ENCODE measurements at regions not wholly inside any gene's neighbourhood (a gene's known extent, or its start where the extent isn't known, plus 50 kb on each side); places are given as distances from the start of the nearest gene placed in this dataset.
A peak's percentile ranks its signal among the peaks of the same experiment; 100 is the strongest.

DNA sequence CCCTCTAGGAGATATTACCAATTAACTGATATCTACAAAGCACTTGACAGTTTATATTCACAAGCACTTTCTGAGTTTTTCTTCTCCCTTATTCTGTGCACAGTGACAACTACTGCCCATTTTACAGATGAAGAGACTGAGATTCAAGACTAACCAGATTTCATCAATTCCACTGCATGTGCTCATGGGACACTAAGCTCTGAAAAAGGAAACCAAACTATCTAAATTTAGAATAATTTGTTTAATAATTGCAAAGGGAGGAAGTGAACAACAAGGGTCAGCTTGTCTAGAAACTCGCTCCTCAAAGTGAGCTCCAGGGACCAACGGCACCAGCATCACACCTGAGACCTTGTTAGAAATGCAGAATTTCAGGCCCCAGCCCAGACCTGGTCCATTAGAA lies 50.8 kb upstream of the MYLIP start:
- DNase-seq, result no peak

DNA sequence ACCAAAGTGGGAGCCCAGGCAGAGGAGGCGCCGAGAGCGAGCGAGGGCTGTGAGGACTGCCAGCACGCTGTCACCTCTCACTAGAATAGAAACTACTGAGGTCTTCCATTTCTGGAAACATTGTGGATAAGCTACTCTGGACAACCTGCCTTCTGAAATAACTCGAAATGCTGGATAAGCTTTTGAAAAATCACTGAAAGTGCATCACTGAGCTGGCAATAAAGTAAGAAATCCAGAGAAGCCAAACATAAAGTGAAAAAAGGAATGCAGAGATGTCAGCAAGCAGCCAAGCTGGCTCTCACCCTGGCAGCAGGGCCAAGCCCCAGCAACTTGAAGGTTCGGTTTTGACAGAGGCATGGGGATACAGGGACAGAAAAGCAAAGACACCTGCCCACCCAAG lies 59.2 kb upstream of the MYLIP start:
- DNase-seq, result no peak

DNA sequence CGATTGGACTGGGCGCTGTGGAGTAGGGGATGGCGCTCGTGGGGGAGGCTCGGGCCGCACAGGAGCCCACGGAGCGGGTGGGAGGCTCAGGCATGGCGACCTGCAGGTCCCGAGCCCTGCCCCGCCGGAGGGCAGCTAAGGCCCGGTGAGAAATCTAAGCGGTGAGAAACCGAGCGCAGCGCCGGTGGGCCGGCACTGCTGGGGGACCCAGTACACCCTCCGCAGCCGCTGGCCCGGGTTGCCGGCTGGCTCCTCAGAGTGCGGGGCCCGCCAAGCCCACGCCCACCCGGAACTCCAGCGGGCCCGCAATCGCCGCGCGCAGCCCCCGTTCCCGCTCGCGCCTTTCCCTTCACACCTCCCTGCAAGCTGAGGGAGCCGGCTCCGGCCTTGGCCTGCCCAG lies 59.7 kb upstream of the MYLIP start:
- no peak for DNase-seq

DNA sequence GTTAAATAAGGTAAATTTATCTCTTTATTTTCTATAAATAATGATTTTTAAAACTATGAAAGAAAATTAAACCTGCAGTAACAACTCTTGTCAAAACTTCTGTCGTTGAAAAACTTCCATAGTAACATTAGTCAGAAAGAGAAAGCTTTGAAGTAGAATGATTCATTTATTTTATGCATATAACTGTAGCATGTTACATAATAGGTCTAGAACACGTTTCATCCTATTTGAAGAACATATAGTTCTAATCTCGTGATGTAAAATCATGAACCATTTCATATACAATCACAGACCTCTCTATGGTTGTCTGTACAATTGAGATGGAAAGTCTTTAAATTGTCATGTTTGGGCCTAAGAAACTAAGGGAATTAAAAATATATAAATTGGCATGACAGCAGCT lies 61.3 kb upstream of the MYLIP start:
- no peak for DNase-seq

DNA sequence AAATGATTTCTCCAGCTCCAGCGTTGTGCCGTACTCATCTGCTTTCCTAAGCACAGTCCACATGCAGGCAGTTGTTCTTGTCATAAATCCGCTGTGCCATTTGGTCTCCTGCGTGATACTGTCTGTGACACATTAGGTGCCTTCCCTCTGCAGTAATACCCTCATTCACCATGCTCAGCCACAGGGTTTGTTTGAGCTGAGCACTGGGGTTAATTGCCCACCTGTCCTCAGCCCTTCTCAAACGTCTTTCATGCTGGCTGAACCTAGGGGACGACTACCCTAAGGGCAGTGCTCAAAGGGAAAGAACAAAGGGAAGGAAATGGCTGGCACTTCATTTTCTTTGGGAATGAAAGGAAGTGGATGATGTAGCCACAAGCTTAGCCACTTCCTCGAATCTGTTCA lies 64.2 kb upstream of the MYLIP start:
- DNase-seq, result peak; percentile 9

DNA sequence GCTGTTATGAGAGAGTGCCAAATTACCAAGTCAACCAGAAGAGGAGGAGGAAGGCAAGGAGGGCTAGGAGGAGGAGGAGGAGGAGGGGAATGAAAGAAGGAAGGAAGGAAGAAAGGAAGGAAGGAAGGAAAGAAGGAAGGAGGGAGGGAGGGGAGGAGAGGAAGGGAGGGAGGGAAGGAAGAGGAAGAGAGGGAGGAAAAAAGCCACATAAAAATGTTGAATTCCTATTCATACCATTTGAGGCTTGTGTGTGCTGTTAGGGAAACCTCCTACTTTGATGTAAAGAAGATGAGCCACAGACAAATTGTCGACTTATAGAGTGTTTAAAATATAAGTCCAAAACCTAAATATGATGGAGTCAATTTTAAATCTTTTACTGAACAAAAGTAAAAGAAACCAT lies 65.3 kb upstream of the MYLIP start:
- DNase-seq, result no peak

DNA sequence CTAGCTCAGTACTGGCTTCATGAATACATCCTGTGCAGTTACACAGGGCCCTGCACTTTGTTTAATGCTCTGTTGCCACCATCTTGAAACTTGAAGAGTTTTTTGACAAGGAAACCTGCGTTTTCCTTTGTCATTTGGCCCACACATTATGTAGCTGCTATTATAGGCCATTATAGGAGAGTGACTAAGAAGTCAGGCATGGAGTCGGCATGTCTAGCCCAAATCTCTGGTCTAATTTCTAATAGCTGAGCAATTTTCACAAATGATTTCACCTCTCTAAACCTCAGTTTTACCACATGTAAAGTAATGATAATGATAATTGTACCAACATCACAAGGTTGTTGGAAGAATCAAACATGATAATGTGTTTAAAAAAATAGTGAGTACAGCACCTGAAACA lies 67.1 kb upstream of the MYLIP start:
- no peak for DNase-seq

DNA sequence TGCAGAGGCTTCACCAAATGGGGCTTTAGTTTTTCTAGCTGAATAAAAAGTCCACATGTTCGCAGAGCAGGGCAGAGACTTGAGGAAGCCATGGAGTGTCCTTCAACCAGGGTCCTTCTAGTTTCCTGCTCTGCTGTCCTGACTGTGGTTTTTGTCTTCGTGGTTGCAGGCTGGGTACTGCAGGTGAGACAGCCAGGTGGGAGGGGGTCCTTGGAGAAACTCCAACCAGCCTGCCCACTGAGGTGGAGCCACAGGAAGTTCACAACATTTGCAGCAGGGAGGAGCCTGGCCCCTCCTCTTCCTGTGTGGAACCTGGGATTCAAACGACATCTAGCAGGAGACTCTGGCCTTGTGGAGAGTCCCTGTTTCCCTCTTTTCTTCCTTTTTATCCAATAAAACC lies 68.8 kb upstream of the MYLIP start:
- no peak for DNase-seq

DNA sequence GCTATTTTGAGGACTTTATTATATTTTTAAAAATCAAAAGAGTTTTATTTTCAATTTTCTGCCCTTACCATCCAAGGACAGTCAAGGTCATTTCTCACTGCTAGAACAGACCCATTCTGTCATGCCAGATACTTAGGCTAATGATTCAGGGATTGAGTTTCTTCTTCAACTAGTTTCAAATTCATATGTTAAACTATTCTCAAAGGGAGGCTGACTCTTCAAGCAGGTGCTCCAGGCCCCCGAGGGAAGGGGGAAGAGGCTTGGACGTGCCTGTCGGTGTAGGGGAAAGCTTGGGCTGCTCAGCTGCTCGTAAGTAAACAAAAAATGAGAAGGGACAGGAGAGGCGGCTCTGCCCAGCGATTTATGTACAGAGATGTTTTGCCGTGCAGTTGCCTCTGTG lies 69.4 kb upstream of the MYLIP start:
- DNase-seq, result peak; percentile 89

DNA sequence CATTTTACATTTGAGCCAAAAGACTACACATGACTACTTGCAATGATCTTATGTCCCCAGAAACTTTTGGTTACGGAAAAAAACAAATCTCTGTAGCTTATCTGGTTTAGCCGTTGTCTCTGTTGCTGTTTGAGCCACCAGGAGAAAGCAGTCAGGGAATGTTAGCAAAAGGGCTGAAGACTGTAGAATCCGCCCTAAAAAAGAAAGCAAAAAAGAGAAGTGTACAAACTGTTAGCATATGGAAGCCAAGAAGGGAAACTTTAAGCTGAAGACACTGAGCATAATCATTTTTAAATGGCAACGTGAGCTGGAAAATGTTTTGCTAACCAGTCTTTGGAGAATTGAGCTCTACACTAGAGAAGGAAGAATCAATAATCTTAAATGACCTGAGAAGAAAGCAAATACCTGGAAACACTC lies 69.9 kb upstream of the MYLIP start:
- no peak for DNase-seq

DNA sequence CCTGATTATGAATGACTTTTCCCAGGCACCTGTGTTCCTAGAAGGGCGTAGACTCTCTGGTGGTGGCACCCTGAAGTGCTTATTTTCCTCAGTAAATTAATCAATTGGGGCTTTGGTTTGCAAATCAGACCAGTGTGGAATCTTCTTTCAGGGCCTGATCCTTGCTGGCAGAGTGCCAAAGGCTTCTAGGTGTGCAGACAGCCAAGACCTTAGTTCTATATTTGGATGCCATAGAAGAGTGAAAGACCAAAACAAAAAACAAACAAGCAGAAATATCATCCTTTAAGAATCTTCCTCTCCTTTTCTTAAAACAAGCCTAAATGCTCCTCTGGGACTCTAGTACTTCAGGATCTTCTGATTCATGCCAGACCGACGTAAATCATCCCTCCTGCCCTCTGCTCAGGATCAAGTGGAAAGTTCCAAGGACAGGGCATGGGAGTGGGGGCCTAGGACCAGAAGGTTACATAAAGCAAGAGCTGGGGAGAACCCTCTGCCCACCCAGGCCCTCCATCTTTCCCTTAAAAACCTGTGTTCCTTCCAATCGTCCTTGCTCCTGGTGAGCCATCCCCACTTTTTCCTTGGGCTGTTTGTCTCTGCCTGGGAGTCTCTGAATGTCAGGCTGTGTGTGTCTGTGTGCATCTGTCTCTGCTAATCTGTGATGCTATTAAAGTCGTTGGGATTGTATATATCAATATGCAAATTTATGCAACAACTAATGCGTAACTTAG lies 70.5 kb upstream of the MYLIP start:
- peak; percentile 11 for DNase-seq

DNA sequence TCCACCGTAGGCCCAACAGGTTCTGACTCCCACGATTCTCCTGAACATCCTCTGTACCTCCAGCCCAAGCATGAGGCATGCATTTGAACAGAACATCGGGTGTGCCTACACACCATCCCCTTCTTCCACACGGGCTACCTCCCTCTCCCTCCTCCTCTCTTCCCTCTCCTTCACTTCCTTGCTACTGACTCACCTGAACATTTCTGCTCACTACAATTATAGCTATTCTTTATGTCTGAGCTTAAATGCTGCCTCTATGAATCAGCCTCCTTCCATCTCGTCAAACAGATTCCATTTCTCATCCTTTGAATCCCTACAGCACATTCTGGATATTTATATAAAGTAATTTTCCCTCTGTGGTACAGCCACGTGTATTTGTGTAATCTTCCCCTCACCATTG lies 71.4 kb upstream of the MYLIP start:
- DNase-seq, result no peak

DNA sequence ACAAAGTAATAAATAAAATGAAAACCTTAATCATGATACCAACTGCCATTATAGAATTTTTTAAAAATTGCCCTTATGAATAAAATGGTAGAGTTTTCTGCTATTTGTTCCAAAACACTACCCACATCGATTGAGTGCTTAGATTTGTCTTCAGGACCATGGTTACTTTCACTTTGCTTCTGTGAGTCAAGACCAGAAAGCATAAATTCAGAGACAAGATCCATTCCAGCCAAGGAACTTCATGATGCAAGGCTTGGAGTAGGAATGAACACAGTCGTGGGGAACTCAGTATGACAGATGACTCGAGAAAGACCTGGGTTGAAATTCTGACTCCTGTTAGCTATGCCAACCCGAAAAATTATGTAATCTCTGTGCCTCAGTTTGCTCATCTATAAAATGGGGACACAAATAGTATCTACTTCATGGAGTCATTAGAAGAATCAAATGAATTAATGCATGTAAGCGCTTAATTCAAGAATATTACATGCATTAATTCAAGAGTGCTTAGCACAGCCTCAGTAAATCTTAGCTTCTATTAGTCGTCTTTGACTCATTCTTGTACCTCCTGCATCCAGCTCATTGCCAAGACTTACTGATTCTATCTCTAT lies 72.5 kb upstream of the MYLIP start:
- DNase-seq, result no peak

DNA sequence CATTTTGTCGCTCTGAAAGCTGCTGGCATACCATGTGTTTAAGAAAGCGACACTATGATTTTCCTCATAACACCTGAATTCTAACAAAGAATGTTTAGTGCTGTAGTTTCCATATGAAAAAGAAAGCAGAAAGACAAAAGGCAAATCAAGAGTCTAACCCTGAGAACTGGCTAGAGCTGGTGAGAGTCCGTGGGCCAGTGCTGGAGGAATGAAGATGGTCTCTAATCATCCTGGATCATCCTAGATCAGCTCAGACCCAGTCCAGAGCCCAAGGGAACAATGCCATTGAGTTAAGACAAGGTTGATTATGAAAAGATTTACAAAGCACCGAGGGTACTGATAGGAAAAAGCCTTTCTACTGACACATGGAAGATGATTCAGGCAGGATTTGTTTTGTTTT lies 73.0 kb upstream of the MYLIP start:
- no peak for DNase-seq

DNA sequence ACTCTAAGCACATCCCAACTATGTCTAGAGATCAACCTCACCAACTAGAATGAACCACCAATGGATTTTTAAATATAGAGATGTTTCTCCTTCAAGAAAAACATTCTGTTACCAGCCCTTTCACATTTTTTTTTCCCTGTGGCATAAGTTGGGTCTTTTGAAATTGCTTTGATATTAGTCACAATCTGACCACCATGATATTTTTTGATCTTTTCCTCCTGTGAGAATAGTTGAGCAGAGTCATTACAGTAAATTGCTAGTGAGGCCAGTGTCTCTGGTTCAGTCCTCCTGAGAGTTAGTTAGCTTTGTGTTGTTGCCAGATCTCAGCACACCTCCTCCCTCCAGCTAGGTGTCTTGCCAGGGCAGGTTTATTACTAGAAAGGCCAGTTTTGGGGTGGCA lies 79.7 kb upstream of the MYLIP start:
- no peak for DNase-seq

DNA sequence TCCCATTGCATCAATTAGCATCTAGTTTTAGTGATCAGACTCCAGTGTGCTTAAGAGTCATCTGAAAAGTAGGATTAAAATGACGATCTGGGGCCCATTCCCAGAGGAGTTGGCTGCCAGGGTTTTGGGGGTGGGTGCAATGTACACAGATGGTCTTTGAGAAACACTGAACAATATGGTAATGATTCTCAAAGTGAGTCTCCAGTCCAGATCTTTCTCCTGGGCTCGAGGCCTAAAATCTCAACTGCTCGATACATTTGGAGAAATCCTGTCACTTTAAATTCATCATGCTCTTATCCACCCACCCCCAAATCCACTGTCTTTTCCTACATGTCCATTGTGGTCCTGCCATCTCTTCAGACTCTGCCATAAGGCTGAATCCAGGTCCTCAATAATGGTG lies 80.7 kb upstream of the MYLIP start:
- DNase-seq, result no peak

DNA sequence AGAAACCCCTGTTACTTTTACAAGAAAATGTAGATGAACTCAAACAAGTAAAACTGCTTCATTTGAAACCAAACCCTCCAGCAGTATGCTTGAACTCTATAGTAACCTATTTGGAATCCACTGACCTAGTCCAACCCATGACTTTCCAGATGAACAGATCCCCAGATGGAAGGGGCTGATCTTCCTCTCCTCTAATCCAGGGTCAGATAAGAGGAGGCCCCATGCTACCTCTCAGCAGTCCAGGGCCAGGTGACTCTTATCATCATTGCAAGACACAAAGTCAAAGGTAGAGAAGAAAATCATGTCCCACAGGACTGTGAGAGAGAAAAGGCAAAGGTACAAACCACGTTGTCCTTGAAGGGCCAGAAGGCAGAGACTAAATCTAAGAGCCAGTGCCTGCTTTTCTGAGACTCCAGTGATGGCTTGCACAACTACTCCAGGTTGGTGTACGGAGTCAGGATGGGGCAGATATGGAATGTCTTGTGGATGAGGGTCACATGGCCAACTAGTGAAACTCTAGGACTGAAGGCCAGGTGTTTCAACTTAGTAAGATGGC lies 81.4 kb upstream of the MYLIP start:
- no peak for DNase-seq

DNA sequence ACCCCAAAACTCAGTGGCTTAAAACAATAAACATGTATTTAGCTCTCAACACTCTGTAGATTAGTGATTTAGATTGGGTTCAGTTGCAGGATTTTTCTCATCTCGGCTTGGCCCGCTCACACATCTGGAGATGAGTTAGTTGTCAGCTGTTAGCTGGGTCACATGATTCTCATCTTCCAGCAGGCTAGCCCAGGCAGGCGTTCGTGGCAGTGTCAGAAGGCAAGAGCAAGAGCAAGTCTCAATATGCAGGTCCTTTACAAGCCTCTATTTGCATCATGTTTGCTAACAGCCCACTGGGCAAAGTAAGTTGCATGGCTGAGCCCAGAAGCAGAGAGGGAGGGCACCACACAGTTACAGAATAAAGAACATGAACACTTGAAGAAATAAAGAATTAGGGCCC lies 83.6 kb upstream of the MYLIP start:
- no peak for DNase-seq

DNA sequence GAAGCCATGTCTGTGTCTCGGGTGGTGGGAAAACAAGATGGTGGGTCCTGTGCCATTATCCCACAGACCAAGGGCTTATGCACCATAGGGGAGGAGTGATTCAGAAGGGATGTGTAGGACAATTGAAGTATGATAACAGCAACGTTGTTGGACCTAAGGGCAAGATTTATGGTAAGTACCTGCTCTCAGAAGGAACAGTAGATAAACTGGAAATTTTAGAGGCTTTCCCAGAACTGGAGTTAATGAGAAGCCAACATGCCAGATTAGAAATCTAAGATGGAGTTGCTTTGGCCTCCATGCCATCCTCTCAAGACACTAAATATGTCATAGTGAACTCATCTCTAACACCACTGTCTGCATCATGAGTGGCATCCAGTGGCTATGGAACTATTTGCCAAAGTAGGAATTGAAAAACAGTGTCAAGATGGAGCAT lies 84.7 kb upstream of the MYLIP start:
- DNase-seq, result no peak

DNA sequence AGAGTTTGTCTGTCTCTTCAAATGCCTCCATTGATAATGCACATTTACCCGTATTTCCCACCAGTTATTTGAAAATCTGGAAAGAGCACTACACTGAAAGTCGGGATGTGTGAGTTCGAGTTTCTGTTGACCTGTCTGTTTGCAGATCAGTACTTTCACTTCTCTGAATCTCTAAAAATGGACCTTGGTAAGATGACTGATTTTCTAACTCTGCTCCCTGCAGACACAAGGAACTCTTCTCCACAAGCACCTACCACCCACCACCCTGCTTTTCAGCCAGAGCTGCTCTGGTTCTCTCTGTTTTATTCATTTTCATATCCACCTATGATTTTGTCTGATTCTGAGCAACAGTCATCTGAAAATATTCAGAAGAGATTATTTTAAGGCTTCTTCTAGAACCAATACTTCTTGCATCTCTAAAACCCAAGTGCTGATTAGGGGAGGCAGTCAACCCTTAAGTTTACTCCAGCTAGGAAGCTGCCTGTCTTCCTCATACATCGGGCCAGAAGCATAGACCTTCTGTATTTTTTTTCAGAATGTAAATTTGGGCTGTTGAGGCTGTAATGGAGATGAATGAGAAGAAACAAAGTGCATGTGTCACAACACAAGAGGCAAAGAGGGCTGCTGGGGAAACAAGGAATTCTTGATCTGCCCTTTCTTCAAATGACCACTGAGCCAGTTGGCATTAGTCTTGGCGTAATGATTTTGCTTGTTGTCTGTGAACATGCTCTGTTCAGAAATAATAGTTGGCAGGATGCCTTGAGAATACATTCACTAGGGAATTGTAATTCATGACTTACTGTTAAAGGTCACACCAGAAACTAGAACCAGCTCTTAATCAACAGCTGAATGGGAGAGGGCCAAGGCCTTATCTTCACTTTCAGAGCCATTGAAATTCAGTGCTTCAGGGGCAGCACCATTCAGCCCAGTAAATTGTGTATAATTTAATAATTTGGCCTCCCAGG lies 85.4 kb upstream of the MYLIP start:
- no peak for DNase-seq

DNA sequence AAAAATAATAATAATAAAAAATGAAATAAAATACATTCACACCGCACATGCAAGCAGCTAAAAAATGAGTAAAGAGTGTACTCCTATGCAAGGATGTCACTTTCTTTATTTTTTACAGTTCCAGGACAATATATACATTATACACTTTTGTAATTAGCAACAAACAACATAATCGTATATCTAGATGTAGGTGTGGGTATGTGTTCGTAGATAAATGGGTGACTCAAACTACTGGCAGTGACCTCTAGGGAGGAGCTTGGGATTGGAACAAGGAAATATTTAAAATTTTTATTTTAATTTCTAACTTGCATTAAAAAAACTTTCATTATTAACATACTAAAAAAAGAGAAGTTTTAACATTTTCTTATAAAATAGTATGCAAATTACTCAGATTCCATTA lies 86.1 kb upstream of the MYLIP start:
- no peak for DNase-seq

DNA sequence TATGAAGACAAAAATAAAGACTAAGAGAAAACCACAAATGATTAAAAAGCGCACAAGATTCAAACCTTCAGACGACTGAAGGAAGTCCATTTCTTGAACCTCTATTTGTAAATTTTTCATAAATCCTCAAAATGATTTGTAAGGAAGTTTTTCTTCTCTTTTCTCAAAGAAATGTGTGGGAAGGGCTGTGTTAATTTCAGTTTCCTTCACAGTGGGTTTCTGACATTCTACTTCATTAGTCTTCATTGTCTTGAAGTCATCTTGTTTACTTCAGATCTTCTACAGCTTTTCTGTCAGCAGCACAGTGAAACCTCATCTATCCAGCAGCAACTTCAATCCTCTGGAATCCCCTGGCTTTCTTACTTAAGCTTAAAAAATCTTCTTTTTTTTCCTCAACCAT lies 87.6 kb upstream of the MYLIP start:
- no peak for DNase-seq

DNA sequence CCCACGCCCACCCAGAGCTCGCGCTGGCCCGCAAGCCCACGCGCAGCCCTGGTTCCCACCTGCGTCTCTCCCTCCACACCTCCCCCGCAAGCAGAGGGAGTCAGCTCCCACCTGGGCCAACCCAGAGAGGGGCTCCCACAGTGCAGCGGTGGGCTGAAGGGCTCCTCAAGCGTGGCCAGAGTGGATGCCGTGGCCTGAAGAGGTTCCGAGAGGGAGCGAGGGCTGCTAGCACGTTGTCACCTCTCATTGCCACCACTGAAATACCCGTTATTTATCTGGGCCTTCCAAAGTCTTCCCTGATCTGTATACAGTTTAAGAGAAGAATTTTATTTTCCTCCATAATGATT lies 88.3 kb upstream of the MYLIP start:
- no peak for DNase-seq

Data from DMS53 (cell line).